HG03139 (cell line): ENCODE measurements at regions not wholly inside any gene's neighbourhood (a gene's known extent, or its start where the extent isn't known, plus 50 kb on each side); places are given as distances from the start of the nearest gene placed in this dataset.

Source experiments
- ATAC-seq: cut with Tn5 transposase; IDR thresholded peaks from one replicate; pipeline ENCODE4 v1.9.1; 2021; ENCODE audit not compliant: unreplicated experiment

GRCh38 chr4:182142176-182143085 is 100.8 kb upstream of the TENM3 start:
- ATAC-seq: no peak

DNA sequence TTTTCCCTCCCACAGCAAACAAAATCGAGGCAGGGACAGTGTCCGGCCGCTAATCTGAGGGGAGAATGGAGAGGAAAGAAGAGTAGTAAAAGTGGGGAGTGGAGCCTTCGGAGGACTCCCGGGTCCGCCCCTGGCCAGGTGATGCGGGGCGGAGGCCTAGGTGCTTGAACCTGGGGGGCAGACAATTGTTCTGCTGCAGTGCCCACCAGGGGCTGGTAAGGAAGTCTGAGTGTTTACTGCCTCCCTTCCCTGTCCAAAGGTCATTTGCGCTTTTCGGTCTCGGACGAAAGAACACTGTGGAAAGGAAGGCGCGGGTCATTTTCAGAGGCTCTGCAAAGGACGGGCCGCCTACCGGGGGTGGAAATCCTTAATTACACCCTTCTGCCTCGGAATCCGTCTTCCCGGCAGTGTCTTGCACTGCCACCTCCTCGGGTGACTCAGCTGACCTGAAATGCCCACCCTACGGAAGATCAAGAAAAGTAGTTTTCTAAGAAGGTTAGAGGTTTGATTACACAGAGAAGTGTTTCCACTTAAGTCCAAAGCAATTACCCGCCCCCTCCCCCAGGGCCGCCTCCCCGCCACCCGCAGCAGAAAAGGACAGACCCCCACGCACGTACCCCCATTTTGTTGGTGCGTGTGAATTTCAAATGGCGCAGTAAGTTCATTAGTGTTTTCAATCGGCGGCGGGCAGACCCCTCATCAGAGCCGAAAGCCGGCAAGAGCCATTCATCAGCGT is 99.9 kb upstream of the TENM3 start:
- no peak for ATAC-seq

DNA sequence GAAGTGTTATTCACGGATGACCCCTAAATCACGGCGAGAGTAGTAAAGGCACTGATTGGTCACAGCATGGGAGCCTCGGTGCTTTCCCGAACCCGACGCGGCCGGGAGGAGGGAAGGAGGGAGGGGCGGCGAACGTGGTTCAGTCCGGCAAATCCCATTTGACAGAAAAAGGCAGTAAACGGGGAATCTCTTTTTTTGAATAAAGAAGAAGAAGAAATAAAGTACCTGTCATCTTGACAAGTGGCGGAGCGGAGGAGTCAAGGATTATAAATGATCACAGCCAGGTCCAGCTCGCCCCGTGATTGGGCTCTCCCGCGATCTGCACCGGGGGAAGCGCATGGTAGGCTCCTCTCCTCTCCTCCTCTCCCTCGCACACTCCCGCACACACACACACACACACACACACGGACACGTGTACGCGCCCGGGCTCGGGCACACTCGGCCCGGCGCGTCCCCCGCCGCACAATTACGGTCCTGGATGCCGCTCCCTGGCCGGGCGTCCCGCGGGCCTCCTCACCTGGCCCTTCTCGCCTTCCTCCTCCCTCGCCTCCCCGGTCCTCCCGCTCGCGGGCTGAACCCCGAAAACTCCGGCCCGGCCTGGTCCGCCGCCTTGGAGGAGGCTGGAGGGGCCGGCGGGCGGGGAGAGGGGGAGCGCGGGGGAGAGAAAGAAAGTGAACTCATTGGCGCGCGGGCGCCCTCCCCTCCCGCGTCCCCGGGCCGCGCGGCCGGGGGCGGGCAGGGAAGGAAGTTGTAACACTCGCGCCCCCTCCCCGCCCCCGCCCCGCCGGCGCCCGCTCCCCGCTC is 99.2 kb upstream of the TENM3 start:
- no peak for ATAC-seq

DNA sequence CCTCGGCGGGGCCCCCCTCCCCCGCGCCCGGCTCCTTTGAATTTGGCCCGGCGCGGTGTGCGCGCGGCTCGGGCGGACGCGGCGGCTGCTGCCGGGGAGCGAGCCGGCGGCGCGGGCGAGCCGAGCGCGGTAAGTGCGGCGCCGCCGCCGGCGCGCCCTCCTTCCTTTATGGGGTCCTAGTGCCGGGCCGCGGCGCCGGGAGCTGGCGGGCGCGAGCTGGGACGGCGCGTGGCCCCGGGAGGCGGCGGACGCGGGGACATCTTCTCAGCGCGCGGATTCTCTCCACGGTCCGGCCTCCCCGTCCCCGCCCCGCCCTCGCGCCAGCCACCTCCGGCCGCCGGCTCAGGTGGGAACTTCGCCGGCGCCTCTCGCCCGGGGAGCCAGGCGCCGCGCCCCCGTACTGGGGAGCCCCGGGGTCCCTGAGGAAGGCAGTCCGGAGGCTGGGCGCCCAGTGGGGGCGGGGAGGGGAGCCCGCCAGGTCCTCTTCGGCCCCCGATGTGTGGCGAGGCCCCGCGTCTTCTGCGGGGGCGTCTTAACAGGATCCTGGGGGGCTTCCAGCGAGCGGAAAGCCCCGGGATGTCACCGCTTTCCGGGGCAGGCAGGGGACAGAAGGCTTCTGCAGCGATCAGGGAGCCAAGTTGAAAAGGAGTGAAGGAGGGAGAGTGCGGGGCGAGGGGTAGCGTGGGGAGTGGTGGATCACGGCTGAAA is 98.4 kb upstream of the TENM3 start:
- no peak for ATAC-seq

GRCh38 chr4:182145334-182145905 is 97.8 kb upstream of the TENM3 start:
- ATAC-seq: no peak

GRCh38 chr4:182147391-182147790 is 95.8 kb upstream of the TENM3 start:
- no peak for ATAC-seq

- no peak for ATAC-seq
Observed at GRCh38 chr4:182150645-182151044, 92.6 kb upstream of the TENM3 start.

DNA sequence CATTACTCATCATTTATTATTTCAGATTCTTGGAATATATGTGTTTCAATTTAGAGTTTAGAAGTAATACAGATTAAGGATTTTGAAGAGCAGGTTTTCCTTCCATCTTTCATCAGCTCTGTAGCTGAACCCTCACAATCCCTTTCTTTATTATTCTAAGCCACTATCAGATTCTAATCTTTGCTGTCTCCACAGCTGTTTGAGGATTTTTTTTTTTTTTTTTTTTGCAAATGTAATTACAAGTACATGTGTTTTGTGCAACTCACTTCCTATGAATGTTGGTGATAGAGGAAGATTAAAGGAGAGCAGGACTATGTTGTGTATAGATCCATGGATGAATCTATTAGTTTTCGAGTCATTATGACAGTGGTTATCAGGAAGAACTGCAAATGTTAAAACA is 87.4 kb upstream of the TENM3 start:
- no peak for ATAC-seq

- no peak for ATAC-seq
Observed at GRCh38 chr4:182163180-182163579, 80.0 kb upstream of the TENM3 start.

DNA sequence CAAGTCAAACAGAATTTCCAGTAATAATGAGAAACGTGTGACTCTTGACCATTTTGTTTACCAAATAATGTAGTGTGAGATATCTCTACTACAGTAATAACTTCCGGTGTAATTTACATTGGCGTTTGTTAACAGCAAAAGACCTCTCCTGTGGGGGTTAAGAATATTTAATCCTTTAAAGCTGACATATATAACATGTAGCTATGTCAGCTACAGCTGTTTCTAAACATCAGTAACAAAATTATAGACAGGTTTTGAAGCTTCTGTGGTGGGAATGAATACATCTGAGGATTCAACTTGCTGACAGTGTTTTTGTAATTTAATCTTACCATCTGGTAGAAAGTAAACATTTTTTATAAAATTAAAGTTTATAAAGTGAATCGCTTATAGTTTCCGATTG is 73.6 kb upstream of the TENM3 start:
- ATAC-seq: no peak

GRCh38 chr4:182169987-182170386 is 73.2 kb upstream of the TENM3 start:
- no peak for ATAC-seq

- no peak for ATAC-seq
Observed at GRCh38 chr4:182170417-182170935, 72.7 kb upstream of the TENM3 start.

DNA sequence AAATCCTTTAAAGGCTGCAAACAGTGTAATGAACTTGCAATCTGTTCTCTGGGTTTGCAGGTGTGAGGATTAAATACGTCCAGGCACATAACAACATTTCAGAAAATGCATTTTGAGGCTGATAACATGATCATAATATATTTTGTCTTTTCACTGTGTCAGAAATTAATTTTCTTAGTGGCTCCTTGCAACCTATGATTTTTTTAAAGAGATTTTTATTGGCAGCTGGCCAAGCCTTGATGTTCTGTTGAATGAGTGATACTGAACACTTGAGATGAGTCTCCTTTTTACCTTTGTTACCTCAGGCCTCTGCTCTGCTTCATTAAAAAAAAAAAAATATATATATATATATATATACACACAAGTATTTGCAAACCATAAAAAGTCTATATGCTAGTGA is 68.2 kb upstream of the TENM3 start:
- ATAC-seq: no peak

DNA sequence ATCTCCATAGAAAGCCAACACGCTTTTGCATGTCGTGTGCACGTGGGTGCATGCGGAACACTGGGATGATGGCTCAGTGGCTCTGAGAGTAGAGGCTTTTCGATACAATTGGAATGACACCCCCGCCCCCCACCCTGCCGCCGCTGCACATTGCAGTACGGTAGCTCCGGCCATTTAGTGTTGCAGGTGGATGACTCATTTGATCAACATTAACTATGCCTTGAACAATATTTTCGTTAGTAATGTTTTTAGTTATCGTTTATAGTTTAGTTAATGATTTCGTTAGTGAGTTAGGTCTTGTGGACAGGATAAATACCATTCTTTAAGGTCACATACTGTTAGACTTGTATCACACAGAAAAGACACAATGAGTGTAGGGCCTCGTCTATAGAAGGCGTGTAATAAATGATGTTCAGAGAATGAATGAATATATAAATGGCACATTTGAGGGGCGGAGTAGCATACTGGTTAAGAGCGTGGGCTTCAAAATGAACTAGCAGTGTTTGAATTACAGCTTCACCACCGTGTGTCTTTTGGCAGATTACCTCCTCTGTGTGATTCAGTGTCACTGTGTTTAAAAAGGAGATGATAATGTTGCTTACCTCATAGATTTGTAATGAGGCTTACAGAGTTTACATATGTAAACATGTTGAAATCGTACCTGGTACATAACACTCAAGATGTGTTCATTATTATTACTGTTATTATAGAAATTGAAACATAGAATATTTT is 67.2 kb upstream of the TENM3 start:
- ATAC-seq: no peak

DNA sequence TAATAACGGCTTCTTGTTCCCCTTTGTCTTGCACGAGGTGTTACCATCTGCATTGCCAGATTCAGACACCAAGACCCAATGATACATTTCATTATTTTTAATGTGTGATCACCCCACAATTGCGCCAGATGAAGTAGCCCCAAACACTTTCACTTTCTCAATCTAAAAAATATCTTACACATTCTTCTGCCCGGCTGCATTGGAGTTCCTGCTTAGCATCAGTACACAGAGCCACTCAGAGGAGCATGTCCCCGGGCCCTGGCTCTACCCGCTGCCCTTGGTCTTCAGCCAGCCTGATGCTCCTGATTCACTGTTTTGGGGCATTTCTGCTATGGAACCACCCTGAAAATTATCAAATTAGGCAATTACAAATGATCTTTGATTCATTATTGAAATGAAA is 66.0 kb upstream of the TENM3 start:
- no peak for ATAC-seq

- ATAC-seq: no peak
Observed at GRCh38 chr4:182179105-182179504, 64.1 kb upstream of the TENM3 start.

GRCh38 chr4:182179751-182180150 is 63.5 kb upstream of the TENM3 start:
- ATAC-seq: no peak

DNA sequence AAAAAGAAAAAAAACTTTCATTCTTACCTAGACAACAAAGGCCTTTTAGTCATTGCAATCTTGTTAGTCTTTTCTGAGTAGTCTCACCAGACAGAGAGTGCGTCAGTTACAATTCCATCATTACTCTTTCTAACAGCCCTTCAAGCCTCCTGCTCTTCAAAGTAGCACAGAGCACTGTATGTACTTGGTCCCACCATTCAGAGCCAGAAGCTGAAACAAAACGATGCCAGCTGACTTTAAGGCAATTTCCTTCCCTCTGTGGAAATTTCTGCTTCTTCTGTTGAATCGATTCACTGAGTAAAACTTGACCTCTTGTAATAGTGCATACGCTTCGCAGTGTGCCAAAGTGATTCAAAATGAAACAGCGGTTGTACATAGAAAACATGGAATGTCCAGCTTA is 57.7 kb upstream of the TENM3 start:
- ATAC-seq: no peak

- ATAC-seq: no peak
Observed at GRCh38 chr4:182187674-182188073, 55.5 kb upstream of the TENM3 start.

DNA sequence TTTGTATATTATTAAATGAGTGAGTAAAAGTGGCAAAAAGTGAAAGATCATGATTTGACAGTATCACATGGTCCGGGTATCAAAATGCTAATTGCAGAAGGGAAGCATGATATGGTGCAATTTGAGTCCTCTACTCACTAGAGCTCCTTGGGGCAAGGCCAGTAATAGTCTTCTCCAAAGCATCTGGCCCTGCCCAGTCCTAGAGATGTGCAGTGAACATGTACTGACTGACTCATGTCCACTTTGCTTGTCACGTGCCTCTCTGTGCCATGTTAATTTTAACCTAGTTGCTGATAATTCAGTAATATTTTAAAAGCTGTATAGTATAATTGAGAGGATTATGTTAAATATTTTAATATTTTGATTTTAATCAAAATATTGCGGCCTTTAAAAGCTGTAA is 54.6 kb upstream of the TENM3 start:
- no peak for ATAC-seq
